Astrocyte (in vitro differentiated cells and primary cell): ENCODE measurements at regions not wholly inside any gene's neighbourhood (a gene's known extent, or its start where the extent isn't known, plus 50 kb on each side); places are given as distances from the start of the nearest gene placed in this dataset.

Experiments used
- DNase-seq: peaks from one replicate; pipeline ENCODE4 v3.0.0-alpha.2; 2010; ENCODE audit warnings: low read depth
- FAIRE-seq: peaks from 2 replicates; lab custom pipeline; 2011; peaks lifted over from hg19 to GRCh38; lab: Jason Lieb, UNC
- H2AFZ ChIP-seq: 2 replicates; pipeline ENCODE4 v1.6.0; 2012; ENCODE audit warnings: low read depth, low read length, inconsistent platforms
- H3K27ac ChIP-seq: 2 replicates; pipeline ENCODE4 v1.5.1; 2011; ENCODE audit warnings: low read depth, low read length, inconsistent platforms
- H3K27me3 ChIP-seq: 2 replicates; pipeline ENCODE4 v1.6.0; 2011; ENCODE audit warnings: low read length, inconsistent platforms; ENCODE audit not compliant: insufficient read depth
- H3K36me3 ChIP-seq: 2 replicates; pipeline ENCODE4 v1.5.1; 2011; ENCODE audit warnings: low read length, inconsistent platforms; ENCODE audit not compliant: insufficient read depth
- H3K4me1 ChIP-seq: 2 replicates; pipeline ENCODE4 v1.5.1; 2011; ENCODE audit warnings: low read length, inconsistent platforms; ENCODE audit not compliant: insufficient read depth
- H3K4me2 ChIP-seq: 2 replicates; pipeline ENCODE4 v1.6.0; 2012; ENCODE audit warnings: low read length, inconsistent platforms
- H3K4me3 ChIP-seq: 2 replicates; pipeline ENCODE4 v1.5.1; 2011; ENCODE audit warnings: low read depth, mild to moderate bottlenecking, low read length, inconsistent platforms; ENCODE audit not compliant: insufficient read depth
- H3K79me2 ChIP-seq: 2 replicates; pipeline ENCODE4 v1.6.0; 2012; ENCODE audit warnings: mild to moderate bottlenecking, low read length, inconsistent platforms; ENCODE audit not compliant: insufficient read depth
- H3K9ac ChIP-seq: 2 replicates; pipeline ENCODE4 v1.6.0; 2012; ENCODE audit warnings: mild to moderate bottlenecking, low read length, inconsistent platforms
- H3K9me3 ChIP-seq: 2 replicates; pipeline ENCODE4 v1.5.1; 2012; ENCODE audit warnings: low read depth, mild to moderate bottlenecking, low read length, inconsistent platforms; ENCODE audit not compliant: insufficient read depth
- H4K20me1 ChIP-seq: 2 replicates; pipeline ENCODE4 v1.6.0; 2012; ENCODE audit warnings: low read length, inconsistent platforms; ENCODE audit not compliant: insufficient read depth
- H3K27ac Mint-ChIP-seq: one replicate; pipeline ENCODE4 v1.8.0; 2021; ENCODE audit warnings: mild to moderate bottlenecking, mixed read lengths; ENCODE audit not compliant: unreplicated experiment
- H3K27me3 Mint-ChIP-seq: one replicate; pipeline ENCODE4 v1.8.0; 2021; ENCODE audit warnings: low read depth, mixed read lengths; ENCODE audit not compliant: unreplicated experiment
- H3K36me3 Mint-ChIP-seq: one replicate; pipeline ENCODE4 v1.8.0; 2021; ENCODE audit warnings: low read depth, mixed read lengths; ENCODE audit not compliant: unreplicated experiment
- H3K4me1 Mint-ChIP-seq: one replicate; pipeline ENCODE4 v1.8.0; 2021; ENCODE audit warnings: low read depth, mixed read lengths; ENCODE audit not compliant: unreplicated experiment
- H3K4me3 Mint-ChIP-seq: one replicate; pipeline ENCODE4 v1.8.0; 2021; ENCODE audit warnings: mild to moderate bottlenecking, moderate library complexity, mixed read lengths; ENCODE audit not compliant: unreplicated experiment
- H3K9me3 Mint-ChIP-seq: one replicate; pipeline ENCODE4 v1.8.0; 2021; ENCODE audit warnings: mild to moderate bottlenecking, mixed read lengths; ENCODE audit not compliant: unreplicated experiment
- EZH2 ChIP-seq: IDR thresholded peaks from 2 replicates; pipeline ENCODE4 v1.6.1; 2012; ENCODE audit warnings: mild to moderate bottlenecking, low read length, inconsistent platforms; ENCODE audit not compliant: insufficient read depth
- TF ChIP-seq, protein P1 (sequence below): IDR thresholded peaks from 2 replicates; pipeline ENCODE4 v1.5.1; 2011; ENCODE audit warnings: low read depth, mild to moderate bottlenecking, inconsistent platforms, low read length, moderate library complexity; ENCODE audit not compliant: insufficient read depth

DNA sequence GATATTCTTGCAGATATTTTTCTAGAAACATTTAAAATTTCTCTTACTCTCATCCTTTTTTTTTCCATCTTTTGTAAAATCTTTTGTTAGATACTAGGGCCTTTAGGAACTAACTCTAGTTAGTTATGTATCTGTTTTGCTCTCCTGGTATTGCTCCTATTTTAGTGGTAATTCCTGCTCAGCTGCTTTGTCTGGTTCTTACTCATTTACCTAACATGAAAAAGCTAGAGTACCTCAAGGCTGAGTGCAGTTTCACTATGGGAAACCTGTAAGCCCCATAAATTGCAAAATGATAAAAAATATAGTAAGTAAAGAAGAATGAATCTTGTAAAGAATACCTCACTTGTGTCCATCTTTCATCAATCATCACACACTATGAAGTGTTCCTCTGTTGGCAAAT lies 1602.0 kb downstream of the GRIK2 start:
- H3K27me3 Mint-ChIP-seq, result no peaks in the 10 kb centered on the region

DNA sequence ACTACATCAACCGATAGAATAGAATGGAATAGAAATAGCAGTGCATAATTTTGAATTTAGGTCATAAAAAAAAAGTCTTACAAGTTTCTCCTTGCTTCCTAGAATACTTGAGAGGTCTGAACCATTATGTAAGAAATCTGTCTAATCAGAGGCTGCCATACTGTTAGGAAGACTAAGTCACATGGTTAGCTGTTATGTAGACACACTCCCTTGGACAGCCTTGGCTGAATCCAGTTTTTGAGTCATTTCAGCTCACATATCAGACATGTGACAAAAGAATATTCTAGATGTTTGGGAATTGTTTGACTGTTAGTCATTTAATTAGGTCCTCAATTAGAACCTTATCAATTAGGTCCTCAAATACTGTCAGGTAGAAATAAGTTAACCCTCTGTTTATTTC lies 1601.4 kb downstream of the GRIK2 start:
- Mint-ChIP-seq H3K9me3 (no peaks in the 10 kb centered on the region), H3K4me3 (no peak overlapping the region)
- H3K9ac ChIP-seq, result no peak overlapping the region

More for the DNA sequence above, 1602.0 kb downstream of the GRIK2 start:
- no peaks in the 10 kb centered on the region for H3K36me3 ChIP-seq
- H3K4me1 ChIP-seq, result no peaks in the 10 kb centered on the region
- H3K27ac ChIP-seq, result no peak overlapping the region
- no peaks in the 10 kb centered on the region for H3K4me1 Mint-ChIP-seq
- H3K9me3 ChIP-seq, result no peaks in the 10 kb centered on the region
- H3K4me3 ChIP-seq, result no peak overlapping the region
- no peaks in the 10 kb centered on the region for H3K79me2 ChIP-seq
- no peak overlapping the region for H3K9ac ChIP-seq
- no peak for DNase-seq
- H3K4me2 ChIP-seq, result no peak overlapping the region
- H3K36me3 Mint-ChIP-seq, result no peaks in the 10 kb centered on the region
- no peak overlapping the region for H3K4me3 Mint-ChIP-seq
- no peaks in the 10 kb centered on the region for H4K20me1 ChIP-seq
- no peaks in the 10 kb centered on the region for H3K27me3 ChIP-seq
- H3K27ac Mint-ChIP-seq, result no peak overlapping the region
- TF ChIP-seq, protein P1, sequence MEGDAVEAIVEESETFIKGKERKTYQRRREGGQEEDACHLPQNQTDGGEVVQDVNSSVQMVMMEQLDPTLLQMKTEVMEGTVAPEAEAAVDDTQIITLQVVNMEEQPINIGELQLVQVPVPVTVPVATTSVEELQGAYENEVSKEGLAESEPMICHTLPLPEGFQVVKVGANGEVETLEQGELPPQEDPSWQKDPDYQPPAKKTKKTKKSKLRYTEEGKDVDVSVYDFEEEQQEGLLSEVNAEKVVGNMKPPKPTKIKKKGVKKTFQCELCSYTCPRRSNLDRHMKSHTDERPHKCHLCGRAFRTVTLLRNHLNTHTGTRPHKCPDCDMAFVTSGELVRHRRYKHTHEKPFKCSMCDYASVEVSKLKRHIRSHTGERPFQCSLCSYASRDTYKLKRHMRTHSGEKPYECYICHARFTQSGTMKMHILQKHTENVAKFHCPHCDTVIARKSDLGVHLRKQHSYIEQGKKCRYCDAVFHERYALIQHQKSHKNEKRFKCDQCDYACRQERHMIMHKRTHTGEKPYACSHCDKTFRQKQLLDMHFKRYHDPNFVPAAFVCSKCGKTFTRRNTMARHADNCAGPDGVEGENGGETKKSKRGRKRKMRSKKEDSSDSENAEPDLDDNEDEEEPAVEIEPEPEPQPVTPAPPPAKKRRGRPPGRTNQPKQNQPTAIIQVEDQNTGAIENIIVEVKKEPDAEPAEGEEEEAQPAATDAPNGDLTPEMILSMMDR, result no peak
- TF ChIP-seq EZH2, result no peak
- no peak for FAIRE-seq
- H2AFZ ChIP-seq, result no peak overlapping the region
- no peaks in the 10 kb centered on the region for H3K9me3 Mint-ChIP-seq

DNA sequence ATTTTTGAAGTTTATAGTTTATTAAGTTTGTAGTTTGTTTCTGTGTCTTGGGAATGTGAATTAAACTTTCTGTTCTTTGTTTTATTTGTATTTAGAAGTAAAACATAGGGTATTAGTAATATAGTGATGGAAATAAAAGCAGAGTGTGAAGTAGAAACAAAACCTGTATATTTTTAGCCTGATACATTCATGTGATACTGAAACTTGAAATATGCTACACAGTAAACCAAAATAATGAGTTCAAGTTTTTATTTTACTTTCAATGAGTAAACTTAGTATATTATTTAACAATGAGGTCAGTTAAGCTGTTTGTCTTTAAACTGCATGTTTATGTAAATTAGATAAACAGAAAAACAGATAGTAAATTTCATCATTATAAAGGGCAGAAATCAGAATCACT lies 1592.6 kb downstream of the GRIK2 start:
- Histone ChIP-seq H3K36me3 (no peaks in the 10 kb centered on the region), H3K4me3 (no peak overlapping the region), H4K20me1 (no peaks in the 10 kb centered on the region), H3K9me3 (no peaks in the 10 kb centered on the region), H2AFZ (no peak overlapping the region), H3K9ac (no peak overlapping the region), H3K27ac (no peak overlapping the region), H3K4me1 (no peaks in the 10 kb centered on the region), H3K27me3 (no peaks in the 10 kb centered on the region), H3K4me2 (no peak overlapping the region), H3K79me2 (no peaks in the 10 kb centered on the region)
- DNase-seq, result no peak
- H3K27me3 Mint-ChIP-seq, result no peaks in the 10 kb centered on the region
- H3K9me3 Mint-ChIP-seq, result no peaks in the 10 kb centered on the region
- H3K27ac Mint-ChIP-seq, result no peak overlapping the region
- H3K4me3 Mint-ChIP-seq, result no peak overlapping the region
- H3K4me1 Mint-ChIP-seq, result no peaks in the 10 kb centered on the region
- TF ChIP-seq, protein P1, result no peak
- TF ChIP-seq EZH2, result no peak
- no peak for FAIRE-seq
- no peaks in the 10 kb centered on the region for H3K36me3 Mint-ChIP-seq

More for the DNA sequence above, 1601.4 kb downstream of the GRIK2 start:
- Histone ChIP-seq H2AFZ (no peak overlapping the region), H3K4me3 (no peak overlapping the region), H4K20me1 (no peaks in the 10 kb centered on the region), H3K27ac (no peak overlapping the region), H3K36me3 (no peaks in the 10 kb centered on the region), H3K27me3 (no peaks in the 10 kb centered on the region), H3K4me1 (no peaks in the 10 kb centered on the region), H3K4me2 (no peak overlapping the region), H3K9me3 (no peaks in the 10 kb centered on the region), H3K79me2 (no peaks in the 10 kb centered on the region)
- no peak for DNase-seq
- no peak for TF ChIP-seq EZH2
- TF ChIP-seq, protein P1, result no peak
- no peaks in the 10 kb centered on the region for H3K27me3 Mint-ChIP-seq
- no peaks in the 10 kb centered on the region for H3K4me1 Mint-ChIP-seq
- H3K27ac Mint-ChIP-seq, result no peak overlapping the region
- FAIRE-seq, result no peak
- no peaks in the 10 kb centered on the region for H3K36me3 Mint-ChIP-seq
